Hepatocyte (in vitro differentiated cells): ENCODE measurements at regions not wholly inside any gene's neighbourhood (a gene's known extent, or its start where the extent isn't known, plus 50 kb on each side); places are given as distances from the start of the nearest gene placed in this dataset.

Experiments
- EZH2 ChIP-seq: fragments of 200-600 bp; sonication (generic); IDR thresholded peaks from 2 replicates; pipeline ENCODE4 v1.6.1; 2016; ENCODE audit warnings: antibody characterized with exemption, mild to moderate bottlenecking, borderline replicate concordance
- EZH2phosphoT487 ChIP-seq: fragments of 200-600 bp; sonication (generic); IDR thresholded peaks from one replicate; pipeline ENCODE4 v1.6.1; 2018; ENCODE audit warnings: antibody characterized with exemption, mild to moderate bottlenecking, low read depth, moderate library complexity; ENCODE audit not compliant: unreplicated experiment, severe bottlenecking
- TF ChIP-seq, protein P1 (sequence below): fragments of 200-600 bp; sonication (generic); IDR thresholded peaks from 2 replicates; pipeline ENCODE4 v1.5.1; 2016; ENCODE audit warnings: antibody characterized with exemption, mild to moderate bottlenecking; ENCODE audit not compliant: poor library complexity

DNA sequence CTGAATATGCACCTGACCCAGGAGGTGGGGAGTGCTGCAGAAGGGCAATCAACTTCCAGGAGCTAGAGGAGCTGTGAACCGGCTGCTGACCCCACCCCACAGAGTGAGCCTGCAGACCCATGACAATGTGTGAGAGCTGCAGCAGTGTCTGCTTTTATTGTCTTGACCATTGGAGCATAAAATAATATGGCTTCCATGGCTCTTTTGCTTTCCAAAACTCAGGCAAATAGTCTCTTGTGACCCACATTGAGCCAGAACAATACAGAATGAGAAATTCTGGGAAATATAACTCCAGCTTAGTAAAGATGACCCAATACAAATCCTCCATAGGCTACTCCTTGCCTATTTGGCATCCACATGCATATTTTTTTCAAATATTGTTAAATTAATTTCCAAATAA lies 309.6 kb downstream of the PYDC2 start:
- TF ChIP-seq, protein P1, sequence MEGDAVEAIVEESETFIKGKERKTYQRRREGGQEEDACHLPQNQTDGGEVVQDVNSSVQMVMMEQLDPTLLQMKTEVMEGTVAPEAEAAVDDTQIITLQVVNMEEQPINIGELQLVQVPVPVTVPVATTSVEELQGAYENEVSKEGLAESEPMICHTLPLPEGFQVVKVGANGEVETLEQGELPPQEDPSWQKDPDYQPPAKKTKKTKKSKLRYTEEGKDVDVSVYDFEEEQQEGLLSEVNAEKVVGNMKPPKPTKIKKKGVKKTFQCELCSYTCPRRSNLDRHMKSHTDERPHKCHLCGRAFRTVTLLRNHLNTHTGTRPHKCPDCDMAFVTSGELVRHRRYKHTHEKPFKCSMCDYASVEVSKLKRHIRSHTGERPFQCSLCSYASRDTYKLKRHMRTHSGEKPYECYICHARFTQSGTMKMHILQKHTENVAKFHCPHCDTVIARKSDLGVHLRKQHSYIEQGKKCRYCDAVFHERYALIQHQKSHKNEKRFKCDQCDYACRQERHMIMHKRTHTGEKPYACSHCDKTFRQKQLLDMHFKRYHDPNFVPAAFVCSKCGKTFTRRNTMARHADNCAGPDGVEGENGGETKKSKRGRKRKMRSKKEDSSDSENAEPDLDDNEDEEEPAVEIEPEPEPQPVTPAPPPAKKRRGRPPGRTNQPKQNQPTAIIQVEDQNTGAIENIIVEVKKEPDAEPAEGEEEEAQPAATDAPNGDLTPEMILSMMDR = no peak
- TF ChIP-seq EZH2 = no peak
- TF ChIP-seq EZH2phosphoT487 = no peak
